LNCaP clone FGC (cell line): ENCODE measurements at regions not wholly inside any gene's neighbourhood (a gene's known extent, or its start where the extent isn't known, plus 50 kb on each side); places are given as distances from the start of the nearest gene placed in this dataset.

Experiments used
- DNase-seq: peaks from one replicate; pipeline ENCODE4 v3.0.0-alpha.2; 2011; ENCODE audit warnings: low read depth
- H3K4me3 ChIP-seq: 2 replicates; pipeline ENCODE4 v1.5.1; 2011; ENCODE audit warnings: mild to moderate bottlenecking, low read depth, low read length, control low read depth
- TF ChIP-seq, protein P1 (sequence below): IDR thresholded peaks from 2 replicates; pipeline ENCODE4 v1.5.1; 2012; ENCODE audit warnings: mild to moderate bottlenecking; ENCODE audit not compliant: control insufficient read depth, insufficient read depth; ENCODE audit errors: extremely low read depth

DNA sequence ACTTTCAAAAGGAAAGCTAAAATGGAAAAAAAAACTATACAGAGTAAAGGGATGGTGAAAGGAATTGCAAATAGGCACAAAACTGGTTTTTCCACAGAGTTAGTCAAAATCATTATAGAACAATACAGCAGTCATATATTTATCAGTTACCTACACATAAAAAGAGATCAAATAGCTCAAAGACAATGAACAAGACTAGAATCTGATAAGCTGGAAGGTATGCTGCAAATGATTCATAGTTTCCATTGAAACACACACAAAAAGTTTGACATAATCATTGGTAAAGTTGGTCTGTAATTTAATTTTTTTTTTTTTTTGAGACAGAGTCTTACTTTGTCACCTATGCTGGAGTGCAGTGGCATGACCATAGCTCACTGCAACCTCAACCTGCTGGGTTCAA, 92.4 kb upstream of the SGCE start:
- no peak for DNase-seq
- TF ChIP-seq, protein P1, sequence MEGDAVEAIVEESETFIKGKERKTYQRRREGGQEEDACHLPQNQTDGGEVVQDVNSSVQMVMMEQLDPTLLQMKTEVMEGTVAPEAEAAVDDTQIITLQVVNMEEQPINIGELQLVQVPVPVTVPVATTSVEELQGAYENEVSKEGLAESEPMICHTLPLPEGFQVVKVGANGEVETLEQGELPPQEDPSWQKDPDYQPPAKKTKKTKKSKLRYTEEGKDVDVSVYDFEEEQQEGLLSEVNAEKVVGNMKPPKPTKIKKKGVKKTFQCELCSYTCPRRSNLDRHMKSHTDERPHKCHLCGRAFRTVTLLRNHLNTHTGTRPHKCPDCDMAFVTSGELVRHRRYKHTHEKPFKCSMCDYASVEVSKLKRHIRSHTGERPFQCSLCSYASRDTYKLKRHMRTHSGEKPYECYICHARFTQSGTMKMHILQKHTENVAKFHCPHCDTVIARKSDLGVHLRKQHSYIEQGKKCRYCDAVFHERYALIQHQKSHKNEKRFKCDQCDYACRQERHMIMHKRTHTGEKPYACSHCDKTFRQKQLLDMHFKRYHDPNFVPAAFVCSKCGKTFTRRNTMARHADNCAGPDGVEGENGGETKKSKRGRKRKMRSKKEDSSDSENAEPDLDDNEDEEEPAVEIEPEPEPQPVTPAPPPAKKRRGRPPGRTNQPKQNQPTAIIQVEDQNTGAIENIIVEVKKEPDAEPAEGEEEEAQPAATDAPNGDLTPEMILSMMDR: no peak
- H3K4me3 ChIP-seq: no peak overlapping the region

DNA sequence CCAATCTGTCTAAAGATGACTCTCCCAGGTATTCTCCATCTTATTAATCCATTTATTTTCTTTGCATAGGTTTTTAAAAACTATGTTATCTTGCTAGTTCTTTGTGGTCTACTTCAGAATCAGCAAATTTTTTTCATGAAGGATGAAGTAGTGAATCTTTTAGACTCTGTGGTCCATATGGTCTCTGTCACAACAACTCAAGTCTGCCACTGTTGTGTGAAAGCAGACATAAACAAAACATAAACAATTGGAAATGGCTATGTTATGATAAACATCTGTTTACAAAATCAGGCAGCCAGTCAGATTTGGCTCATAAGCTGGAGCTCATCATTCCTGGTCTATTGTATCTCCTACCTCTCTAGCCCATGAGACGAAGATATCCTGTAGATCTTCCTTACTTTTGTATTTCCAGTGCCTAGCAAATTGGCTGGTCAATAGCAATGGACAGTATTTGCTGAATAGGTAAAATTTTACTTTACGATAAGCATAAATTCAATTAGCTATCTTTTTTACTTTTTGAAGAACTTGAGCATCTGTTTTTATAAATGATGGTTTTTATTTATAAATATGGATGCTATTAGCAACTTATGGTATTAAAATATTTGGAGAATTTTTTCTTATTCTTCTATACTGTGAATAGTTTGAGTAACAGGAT, 104.6 kb upstream of the SGCE start:
- DNase-seq: no peak
- TF ChIP-seq, protein P1: no peak

DNA sequence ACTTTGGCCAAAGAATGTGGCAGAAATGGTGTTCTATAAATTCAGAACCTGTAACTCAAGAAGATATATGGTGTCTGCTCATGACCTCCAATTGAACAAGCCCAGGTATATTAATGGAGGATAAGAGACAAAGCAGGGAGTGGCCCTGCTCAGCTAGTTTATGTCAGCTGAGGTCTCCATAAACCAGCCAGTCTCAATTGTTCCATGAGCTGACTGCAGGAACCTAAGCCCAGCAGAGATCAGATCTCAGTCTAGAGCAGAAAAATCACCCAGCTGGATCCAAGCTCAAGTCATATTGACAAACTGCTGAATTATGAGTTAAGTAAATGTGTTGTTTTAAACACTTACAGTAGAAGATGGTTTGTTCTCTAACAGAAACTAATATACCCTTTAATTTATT, 105.5 kb upstream of the SGCE start:
- TF ChIP-seq, protein P1: no peak
- H3K4me3 ChIP-seq: no peak overlapping the region
- no peak for DNase-seq

More for the DNA sequence above, 104.6 kb upstream of the SGCE start:
- H3K4me3 ChIP-seq: no peak overlapping the region

DNA sequence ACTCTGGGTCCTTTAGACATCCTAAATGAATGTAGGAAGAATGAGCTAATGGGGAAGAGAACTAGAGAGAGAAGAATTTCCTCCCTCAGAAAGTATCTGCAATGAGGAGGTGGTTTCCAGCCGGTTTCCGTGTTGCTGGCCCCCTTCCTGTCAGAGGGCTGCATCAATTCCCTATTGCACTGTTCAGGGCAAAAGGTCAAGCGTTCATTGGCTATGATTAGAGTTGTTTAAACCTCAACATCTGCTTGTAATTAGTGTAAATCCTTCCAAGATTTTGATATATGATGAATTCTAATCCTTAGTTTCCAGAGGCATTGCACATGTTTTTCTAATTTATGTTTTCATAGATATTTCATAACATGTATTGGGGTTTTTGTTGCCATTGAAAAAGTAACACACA, 107.3 kb upstream of the SGCE start:
- no peak for DNase-seq
- TF ChIP-seq, protein P1: no peak
- no peak overlapping the region for H3K4me3 ChIP-seq

DNA sequence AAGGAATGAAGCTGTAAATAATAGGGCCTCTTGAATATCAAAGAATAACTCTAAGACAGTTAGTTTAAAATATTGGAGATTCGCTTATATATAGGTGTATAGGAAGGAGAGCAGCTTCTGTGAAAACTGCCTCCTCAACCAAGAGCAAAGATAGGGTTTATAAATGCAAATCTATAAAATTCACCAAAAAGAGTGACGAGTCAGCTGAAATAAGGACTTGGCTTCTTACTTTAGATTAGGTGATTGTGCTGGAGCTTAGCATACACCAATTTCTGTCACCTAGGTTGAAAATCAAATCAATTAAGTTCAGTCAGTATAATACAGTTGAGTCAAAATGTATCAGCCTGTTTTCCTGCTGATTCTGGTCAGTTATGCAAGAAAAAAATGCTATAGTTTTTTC, 113.8 kb upstream of the SGCE start:
- TF ChIP-seq, protein P1: no peak
- DNase-seq: no peak
- no peak overlapping the region for H3K4me3 ChIP-seq

DNA sequence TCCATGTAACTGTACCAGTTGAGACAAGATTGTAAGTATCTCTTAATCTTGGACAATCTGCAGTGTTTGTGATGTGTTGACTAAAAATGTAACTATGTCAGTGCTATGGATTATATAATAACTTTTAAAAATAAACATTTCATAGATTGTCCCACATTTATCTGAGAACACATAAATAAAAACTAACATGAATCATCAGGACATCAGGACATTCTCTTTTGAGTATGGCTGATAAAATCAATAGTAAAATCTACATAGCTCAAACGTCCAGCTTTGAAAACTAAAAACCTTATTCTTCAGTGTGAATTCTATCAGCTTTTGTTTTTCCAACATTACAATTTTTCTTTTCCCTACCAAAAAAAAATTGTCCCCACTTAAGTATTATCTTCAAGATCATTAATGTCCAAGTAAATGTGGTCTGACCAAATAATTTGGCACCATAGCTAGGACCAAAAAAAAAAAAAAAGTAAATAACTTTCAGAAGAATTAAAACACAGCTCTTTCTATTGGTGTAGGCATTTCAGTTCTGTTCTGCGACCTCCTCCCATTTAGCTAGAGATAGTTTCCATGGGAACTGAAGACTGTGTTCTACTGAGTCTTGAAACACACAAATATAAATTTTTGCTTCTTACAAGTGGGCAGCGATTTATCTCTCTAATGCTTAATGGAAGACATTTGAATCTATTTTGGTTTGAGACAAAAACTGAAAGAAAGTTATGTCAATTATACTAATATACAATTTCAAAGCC, 123.0 kb upstream of the SGCE start:
- H3K4me3 ChIP-seq: no peak overlapping the region
- DNase-seq: no peak
- TF ChIP-seq, protein P1: no peak
